SK-N-SH (cell line): ENCODE measurements at regions not wholly inside any gene's neighbourhood (a gene's known extent, or its start where the extent isn't known, plus 50 kb on each side); places are given as distances from the start of the nearest gene placed in this dataset.
A peak's percentile ranks its signal among the peaks of the same experiment; 100 is the strongest.

Experiments
- CTCF ChIA-PET: fragments of 300-600, 350-600 bp; formaldehyde crosslinking; extraction: SDS; loops from one replicate; lab custom pipeline; 2021; lab: Yijun Ruan, JAX
- POLR2A ChIA-PET: fragments of 350-600 bp; sonication (Branson Sonifier 250); formaldehyde crosslinking; extraction: SDS; loops from one replicate; lab custom pipeline; 2020; ENCODE audit warnings: antibody characterized with exemption, inconsistent platforms; lab: Yijun Ruan, JAX
- DNase-seq: peaks from one replicate; pipeline ENCODE4 v3.0.0; 2012
- H2AFZ ChIP-seq: fragments of 200-600 bp; sonication (generic); 2 replicates; pipeline ENCODE4 v1.8.1; 2016; ENCODE audit warnings: antibody characterized with exemption, mild to moderate bottlenecking, low read depth
- H3F3A ChIP-seq: fragments of 200-600 bp; sonication (generic); replicated peaks from 2 replicates; pipeline ENCODE3; 2016; ENCODE audit warnings: antibody characterized with exemption, mild to moderate bottlenecking; ENCODE audit not compliant: insufficient read depth
- H3K27ac ChIP-seq, 2 experiments: fragments of 200-500 bp in 1 of 2; fragments of 200-600 bp in 1 of 2; sonication (Bioruptor generic) in 1 of 2; sonication (generic), shearing (Covaris generic) in 1 of 2; 2 replicates each; pipeline versions ENCODE4 v1.5.1 to v1.6.1; 2014 to 2016; ENCODE audit warnings: low read depth in 2 of 2, inconsistent platforms in 1 of 2, low read length in 1 of 2, mild to moderate bottlenecking in 1 of 2, mixed read lengths in 1 of 2
- H3K27me3 ChIP-seq: fragments of 200-600 bp; sonication (generic), shearing (Covaris generic); 2 replicates; pipeline ENCODE4 v1.6.1; 2016; ENCODE audit warnings: mixed run types; ENCODE audit not compliant: insufficient read depth
- H3K36me3 ChIP-seq, 2 experiments: fragments of 200-500 bp in 1 of 2; fragments of 200-600 bp in 1 of 2; sonication (Bioruptor generic) in 1 of 2; sonication (generic) in 1 of 2; replicated peaks in 1 of 2; 2 replicates each; pipeline versions ENCODE3 to v1.5.1; 2014 to 2016; ENCODE audit warnings: low read length in 1 of 2, mild to moderate bottlenecking in 1 of 2; ENCODE audit not compliant: insufficient read depth in 2 of 2, control insufficient read depth in 1 of 2
- H3K4me1 ChIP-seq, 2 experiments: fragments of 200-500 bp in 1 of 2; fragments of 200-600 bp in 1 of 2; sonication (Bioruptor generic) in 1 of 2; sonication (generic), shearing (Covaris generic) in 1 of 2; 2 replicates each; pipeline versions ENCODE4 v1.5.1 to v1.6.1; 2014 to 2016; ENCODE audit warnings: low read depth in 1 of 2, low read length in 1 of 2, mixed run types in 1 of 2; ENCODE audit not compliant: insufficient read depth in 2 of 2, control insufficient read depth in 1 of 2
- H3K4me2 ChIP-seq: fragments of 200-600 bp; sonication (generic), shearing (Covaris generic); 2 replicates; pipeline ENCODE4 v1.6.1; 2017; ENCODE audit warnings: mixed run types
- H3K4me3 ChIP-seq, 2 experiments: fragments of 200-500 bp in 1 of 2; fragments of 200-600 bp in 1 of 2; sonication (Bioruptor generic) in 1 of 2; sonication (generic), shearing (Covaris generic) in 1 of 2; 2 replicates each; pipeline versions ENCODE4 v1.5.1 to v1.8.1; 2014 to 2016; ENCODE audit warnings: low read depth in 2 of 2, inconsistent platforms in 1 of 2, low read length in 1 of 2, mild to moderate bottlenecking in 1 of 2, mixed read lengths in 1 of 2, moderate library complexity in 1 of 2
- H3K79me2 ChIP-seq: fragments of 200-600 bp; sonication (generic); 2 replicates; pipeline ENCODE4 v1.8.1; 2017; ENCODE audit warnings: mild to moderate bottlenecking; ENCODE audit not compliant: insufficient read depth
- H3K9ac ChIP-seq: fragments of 200-600 bp; sonication (generic); 2 replicates; pipeline ENCODE4 v1.6.1; 2017; ENCODE audit warnings: mixed run types
- H3K9me2 ChIP-seq: fragments of 200-600 bp; sonication (generic); 2 replicates; pipeline ENCODE4 v1.6.1; 2017; ENCODE audit warnings: mixed run types
- H3K9me3 ChIP-seq: fragments of 200-600 bp; sonication (generic); 2 replicates; pipeline ENCODE4 v1.6.1; 2017; ENCODE audit warnings: mixed run types, mild to moderate bottlenecking, moderate library complexity
- H4K20me1 ChIP-seq: fragments of 200-600 bp; sonication (generic); 2 replicates; pipeline ENCODE4 v1.6.1; 2017; ENCODE audit warnings: mild to moderate bottlenecking, mixed run types; ENCODE audit not compliant: insufficient read depth
- CHD2 ChIP-seq: fragments of 150-350 bp; IDR thresholded peaks from 2 replicates; pipeline ENCODE4 v1.6.1; 2018; ENCODE audit warnings: low read length; ENCODE audit not compliant: partially characterized antibody
- CTCF ChIP-seq: fragments of 200-600 bp; sonication (generic); IDR thresholded peaks from 2 replicates; pipeline ENCODE4 v1.6.1; 2017; ENCODE audit warnings: antibody characterized with exemption, mild to moderate bottlenecking, moderate library complexity
- FOSL2 ChIP-seq: IDR thresholded peaks from 2 replicates; pipeline ENCODE4 v1.4.0; 2012; ENCODE audit warnings: low read depth, mild to moderate bottlenecking, moderate library complexity, borderline replicate concordance
- FOXJ3 ChIP-seq: sonication (generic); formaldehyde crosslinking; IDR thresholded peaks from 2 replicates; pipeline ENCODE4 v1.5.1; 2020; ENCODE audit warnings: mild to moderate bottlenecking, missing genetic modification reagents
- FOXM1 ChIP-seq: IDR thresholded peaks from 2 replicates; pipeline ENCODE4 v1.4.0; 2012; ENCODE audit warnings: low read depth, mild to moderate bottlenecking
- GABPA ChIP-seq: IDR thresholded peaks from 2 replicates; pipeline ENCODE4 v1.4.0; 2012; ENCODE audit warnings: low read depth, mild to moderate bottlenecking
- JUND ChIP-seq: IDR thresholded peaks from 2 replicates; pipeline ENCODE4 v1.4.0; 2012
- MEF2A ChIP-seq: IDR thresholded peaks from 2 replicates; pipeline ENCODE4 v1.4.0; 2012; ENCODE audit warnings: low read depth, borderline replicate concordance
- NFIC ChIP-seq: IDR thresholded peaks from 2 replicates; pipeline ENCODE4 v1.4.0; 2012; ENCODE audit warnings: borderline replicate concordance
- NRF1 ChIP-seq: IDR thresholded peaks from 2 replicates; pipeline ENCODE4 v1.6.1; 2012; ENCODE audit warnings: low read depth, mild to moderate bottlenecking, low read length
- POLR2AphosphoS5 ChIP-seq: IDR thresholded peaks from 2 replicates; pipeline ENCODE4 v1.6.1; 2012; ENCODE audit warnings: low read depth, low read length
- RAD21 ChIP-seq: IDR thresholded peaks from 2 replicates; pipeline ENCODE4 v1.6.1; 2012; ENCODE audit warnings: mild to moderate bottlenecking, low read length
- RCOR1 ChIP-seq: fragments of 150-350 bp; IDR thresholded peaks from 2 replicates; pipeline ENCODE4 v1.6.1; 2017; ENCODE audit warnings: antibody characterized with exemption, low read length
- REST ChIP-seq: IDR thresholded peaks from 2 replicates; pipeline ENCODE4 v1.6.1; 2012; ENCODE audit warnings: mild to moderate bottlenecking, low read depth, low read length, moderate library complexity
- RFX5 ChIP-seq: IDR thresholded peaks from 2 replicates; pipeline ENCODE4 v1.6.1; 2012; ENCODE audit warnings: mild to moderate bottlenecking, improper control_type of control experiment, low read length
- RXRA ChIP-seq: IDR thresholded peaks from 2 replicates; pipeline ENCODE4 v1.4.0; 2012; ENCODE audit warnings: low read depth, mild to moderate bottlenecking, borderline replicate concordance
- SMC3 ChIP-seq: IDR thresholded peaks from 2 replicates; pipeline ENCODE4 v1.6.1; 2012; ENCODE audit warnings: low read depth, low read length, improper control_type of control experiment
- TEAD4 ChIP-seq: IDR thresholded peaks from 2 replicates; pipeline ENCODE4 v1.4.0; 2012; ENCODE audit warnings: mild to moderate bottlenecking, borderline replicate concordance; ENCODE audit not compliant: insufficient read depth
- YY1 ChIP-seq: IDR thresholded peaks from 2 replicates; pipeline ENCODE4 v1.4.0; 2012; ENCODE audit warnings: low read depth, mild to moderate bottlenecking
- WGBS: methylation state at CpG from one replicate; pipeline ENCODE4 v1.1.6; 2017; ENCODE audit warnings: low lambda C conversion rate; 5-methylcytosine and 5-hydroxymethylcytosine counted together
- TF ChIP-seq, protein P1 (sequence below): fragments of 150-350 bp; IDR thresholded peaks from 2 replicates; pipeline ENCODE4 v1.6.1; 2017; ENCODE audit warnings: antibody characterized with exemption, low read length, low read depth, borderline replicate concordance

DNA sequence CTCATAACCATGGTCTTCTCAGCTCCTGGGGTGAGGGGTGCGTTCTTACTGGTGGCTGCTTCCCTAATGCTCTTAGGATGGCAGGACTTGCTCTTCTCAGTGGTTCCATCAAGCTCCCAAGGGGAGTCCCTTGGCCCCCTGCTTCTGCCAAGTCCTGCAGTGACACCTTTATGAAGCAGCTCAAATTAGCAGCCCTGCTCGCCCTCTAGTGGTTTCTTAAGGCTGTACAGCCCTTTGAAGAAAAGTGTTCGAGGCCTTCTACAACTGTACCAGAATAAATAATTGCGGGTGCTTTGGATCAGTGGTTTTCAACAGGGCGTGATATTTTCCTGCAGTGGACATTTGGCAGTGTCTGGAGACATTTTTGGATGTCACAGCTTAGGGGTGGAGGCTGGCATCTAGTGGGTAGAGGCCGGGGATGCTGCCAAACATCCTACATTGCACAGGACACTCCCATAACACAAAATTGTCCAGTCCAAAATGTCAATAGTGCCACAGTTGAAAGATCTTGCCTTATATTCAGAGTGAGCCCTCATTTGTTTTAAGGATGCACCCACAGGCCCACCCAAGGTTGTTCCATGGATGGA lies 204.7 kb upstream of the S100G start:
- no peaks in the 10 kb centered on the region for H4K20me1 ChIP-seq
- no peak overlapping the region for H3K4me2 ChIP-seq
- H3K79me2 ChIP-seq = no peaks in the 10 kb centered on the region
- no peak for TF ChIP-seq RFX5
- peak; percentile 56 for TF ChIP-seq SMC3
- TF ChIP-seq GABPA = no peak
- peak; percentile 66 for TF ChIP-seq RAD21
- TF ChIP-seq REST = no peak
- no peak for TF ChIP-seq FOXJ3
- no peak for TF ChIP-seq JUND
- TF ChIP-seq YY1 = no peak
- peak; percentile 81 for TF ChIP-seq CTCF
- no peak overlapping the region; a peak in 1 of 4 replicates for H3K27ac ChIP-seq
- CTCF ChIA-PET = interaction anchor here (0.6 to 2.2 kb wide), 31 partner anchors 8 to 757 kb away, joined by 3 to 14 read pairs (median 3); partner anchors contain the start of gene GRPR
- H3F3A ChIP-seq = no peaks in the 10 kb centered on the region
- no peaks in the 10 kb centered on the region for H3K27me3 ChIP-seq
- H3K9ac ChIP-seq = no peak overlapping the region
- no peaks in the 10 kb centered on the region for H3K9me2 ChIP-seq
- H2AFZ ChIP-seq = 0 out of 2 replicates have a peak overlapping the region, but pooled peaks have one; percentile 4
- WGBS = 29% methylated on average over 5 of the region's 6 CpGs
- no peaks in the 10 kb centered on the region for H3K36me3 ChIP-seq
- DNase-seq = peak; percentile 41
- no peaks in the 10 kb centered on the region; a peak in 2 of 4 replicates for H3K4me1 ChIP-seq
- POLR2A ChIA-PET = interaction anchor here (0.5 kb wide), 1 partner anchor 53 kb away, joined by 3 read pairs; no protein-coding TSS in a partner anchor
- no peak overlapping the region for H3K4me3 ChIP-seq
- no peaks in the 10 kb centered on the region for H3K9me3 ChIP-seq

DNA sequence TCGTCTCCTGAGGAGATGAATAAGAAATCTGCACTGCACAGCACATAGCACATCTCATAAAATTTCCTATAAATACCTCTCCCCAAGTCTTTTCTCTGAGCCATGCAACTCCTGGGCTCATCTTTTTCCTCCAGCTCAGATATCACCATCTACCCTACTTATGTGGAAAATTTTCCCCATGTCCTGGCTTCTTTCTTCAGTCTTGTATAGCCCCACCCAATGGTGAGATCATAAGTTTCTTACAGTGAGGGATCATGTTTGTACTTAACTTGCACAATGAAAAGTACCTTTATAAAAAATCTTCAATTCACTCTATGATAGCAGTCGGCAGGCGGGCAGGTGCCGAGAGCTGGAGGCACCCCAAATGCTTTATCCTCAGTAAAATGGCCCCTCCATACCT lies 198.6 kb upstream of the S100G start:
- CTCF ChIA-PET = no interaction called here
- TF ChIP-seq FOXM1 = no peak
- TF ChIP-seq JUND = no peak
- TF ChIP-seq TEAD4 = no peak
- TF ChIP-seq FOSL2 = no peak
- TF ChIP-seq POLR2AphosphoS5 = no peak
- TF ChIP-seq CHD2 = no peak
- no peak for TF ChIP-seq CTCF
- TF ChIP-seq NFIC = no peak
- no peak for TF ChIP-seq NRF1
- TF ChIP-seq MEF2A = no peak
- no peak for TF ChIP-seq RXRA
- TF ChIP-seq, protein P1, sequence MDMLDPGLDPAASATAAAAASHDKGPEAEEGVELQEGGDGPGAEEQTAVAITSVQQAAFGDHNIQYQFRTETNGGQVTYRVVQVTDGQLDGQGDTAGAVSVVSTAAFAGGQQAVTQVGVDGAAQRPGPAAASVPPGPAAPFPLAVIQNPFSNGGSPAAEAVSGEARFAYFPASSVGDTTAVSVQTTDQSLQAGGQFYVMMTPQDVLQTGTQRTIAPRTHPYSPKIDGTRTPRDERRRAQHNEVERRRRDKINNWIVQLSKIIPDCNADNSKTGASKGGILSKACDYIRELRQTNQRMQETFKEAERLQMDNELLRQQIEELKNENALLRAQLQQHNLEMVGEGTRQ = no peak
- TF ChIP-seq YY1 = no peak
- TF ChIP-seq RFX5 = no peak
- no peak for TF ChIP-seq RCOR1

More for the DNA sequence above, 198.6 kb upstream of the S100G start:
- Histone ChIP-seq H3K36me3 (no peaks in the 10 kb centered on the region), H3F3A (no peaks in the 10 kb centered on the region), H3K4me1 (peaks cover 0 to 2% of the 10 kb centered on the region in 2 experiments; a peak in 2 of 4 replicates), H4K20me1 (no peaks in the 10 kb centered on the region), H2AFZ (peak overlapping the region; percentile 52; the same call in 1 of the 2 replicates), H3K9me2 (no peaks in the 10 kb centered on the region), H3K79me2 (no peaks in the 10 kb centered on the region), H3K4me3 (no peak overlapping the region), H3K9me3 (no peaks in the 10 kb centered on the region), H3K4me2 (peak overlapping the region; percentile 40; the same call in 1 of the 2 replicates), H3K27me3 (no peaks in the 10 kb centered on the region), H3K9ac (no peak overlapping the region), H3K27ac (peak overlapping the region in 1 of 2 experiments; percentile 40; a peak in 2 of 4 replicates)
- WGBS = 81% methylated on average over 4 of the region's 4 CpGs
- POLR2A ChIA-PET = no interaction called here
- DNase-seq = no peak
